Iris pigment epithelial cell (primary cell): ENCODE measurements at regions not wholly inside any gene's neighbourhood (a gene's known extent, or its start where the extent isn't known, plus 50 kb on each side); places are given as distances from the start of the nearest gene placed in this dataset.
"Not testable (repeated sequence)": the region's sequence is repeated elsewhere in the genome, so short reads cannot be mapped to it uniquely, and the experiment has no call there.

Experiments used
- DNase-seq: peaks from one replicate; pipeline ENCODE4 v3.0.0-alpha.2; 2011; ENCODE audit warnings: low read depth

GRCh38 chr15:31217566-31218270, 108.9 kb upstream of the KLF13 start:
- no peak for DNase-seq

DNA sequence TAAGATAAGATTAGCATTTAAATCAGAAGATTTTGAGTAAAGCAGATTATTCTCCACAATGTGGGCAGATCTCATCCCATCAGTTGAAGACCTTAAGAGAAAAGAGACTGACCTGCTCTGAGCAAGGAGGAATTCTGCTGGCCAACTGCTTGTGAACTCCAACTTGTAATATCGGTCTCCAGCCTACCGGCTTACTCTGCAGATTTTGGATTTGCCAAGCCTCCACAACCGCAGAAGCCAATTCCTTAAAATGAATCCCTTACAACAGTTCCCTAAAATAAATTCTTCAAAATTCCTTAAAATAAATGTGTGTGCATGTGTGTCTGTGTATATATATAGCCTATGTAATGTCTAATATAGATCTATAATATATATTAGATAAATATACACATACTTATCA, 107.4 kb upstream of the KLF13 start:
- no peak for DNase-seq

GRCh38 chr15:31221936-31222515, 104.6 kb upstream of the KLF13 start:
- no peak for DNase-seq

DNA sequence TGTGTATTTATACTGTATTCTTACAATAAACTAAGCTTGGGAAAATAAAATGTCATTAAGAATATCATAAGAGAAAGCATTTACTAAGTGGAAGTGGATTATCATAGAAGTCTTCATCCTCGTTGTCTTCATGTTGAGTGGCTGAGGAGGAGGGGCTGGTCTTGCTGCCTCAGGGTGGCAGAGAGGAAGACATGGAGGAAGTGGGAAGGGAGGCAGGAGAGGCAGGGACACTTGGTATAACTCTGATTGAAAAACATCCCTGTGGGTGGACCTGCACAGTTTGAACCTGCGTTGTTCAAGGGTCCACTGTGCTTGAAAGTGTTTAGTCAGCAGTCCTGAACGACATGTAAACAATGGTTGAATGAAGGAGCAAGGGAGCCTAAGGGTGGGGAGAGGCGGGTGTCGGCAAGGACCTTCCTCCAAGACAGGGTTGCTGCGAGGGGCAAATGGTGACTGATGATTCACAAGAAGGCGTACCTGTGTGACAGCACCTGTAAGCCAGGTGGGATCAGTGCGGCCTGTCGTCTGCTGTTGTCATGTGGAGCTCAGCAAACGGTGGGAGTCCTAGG, 103.8 kb upstream of the KLF13 start:
- DNase-seq = no peak

GRCh38 chr15:31223478-31224350, 102.9 kb upstream of the KLF13 start:
- no peak for DNase-seq

DNA sequence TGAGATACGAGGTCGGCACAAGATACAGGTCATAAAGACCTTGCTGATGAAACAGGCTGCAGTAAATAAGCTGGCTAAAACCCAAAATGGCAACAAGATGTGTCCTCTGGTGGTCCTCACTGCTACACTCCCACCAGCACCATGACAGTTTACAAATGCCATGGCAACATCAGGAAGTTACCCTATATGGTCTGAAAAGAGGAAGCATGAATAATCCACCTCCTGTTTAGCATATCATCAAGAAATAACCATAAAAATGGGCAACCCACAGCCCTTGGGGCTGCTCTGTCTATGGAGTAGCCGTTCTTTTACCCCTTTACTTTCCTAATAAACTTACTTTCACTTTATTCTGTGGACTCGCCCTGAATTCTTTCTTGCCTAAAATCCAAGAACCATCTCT, 102.0 kb upstream of the KLF13 start:
- not testable (repeated sequence) for DNase-seq

GRCh38 chr15:31225356-31225955, 101.2 kb upstream of the KLF13 start:
- no peak for DNase-seq

DNA sequence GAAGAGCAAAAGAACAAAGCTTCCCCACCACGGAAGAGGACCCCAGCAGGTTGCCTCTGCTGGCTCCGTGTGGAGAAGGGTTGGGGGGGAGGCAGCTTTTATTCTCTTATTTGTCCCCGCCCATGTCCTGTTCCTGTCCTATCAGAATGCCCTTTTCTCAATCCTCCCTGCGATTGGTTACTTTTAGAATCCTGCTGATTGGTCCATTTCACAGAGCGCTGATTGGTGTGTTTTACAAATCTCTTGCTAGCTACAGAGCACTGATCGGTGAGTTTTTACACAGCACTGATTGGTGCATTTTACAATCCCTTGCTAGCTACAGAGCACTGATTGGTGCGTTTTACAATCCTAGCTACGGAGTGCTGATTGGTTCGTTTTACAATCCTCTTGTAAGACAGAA, 100.6 kb upstream of the KLF13 start:
- DNase-seq = no peak

DNA sequence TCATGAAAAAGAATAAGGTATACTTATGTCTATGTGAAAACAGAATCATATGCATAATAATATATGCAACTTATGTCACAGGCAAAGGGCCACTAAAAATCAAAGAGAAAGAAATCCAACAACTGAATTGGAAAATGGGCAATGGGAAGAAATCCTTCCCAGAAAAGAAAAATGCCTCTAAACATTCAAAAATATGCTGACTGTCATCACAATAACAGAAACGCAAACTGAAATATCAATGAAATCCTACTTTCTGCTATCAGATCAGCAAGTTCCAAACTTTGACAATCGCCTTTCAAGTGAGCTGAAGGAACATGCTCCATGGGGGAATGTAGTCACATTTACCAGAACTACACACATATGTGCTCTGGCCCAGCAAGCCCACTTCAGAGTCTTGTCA, 99.4 kb upstream of the KLF13 start:
- DNase-seq = no peak

DNA sequence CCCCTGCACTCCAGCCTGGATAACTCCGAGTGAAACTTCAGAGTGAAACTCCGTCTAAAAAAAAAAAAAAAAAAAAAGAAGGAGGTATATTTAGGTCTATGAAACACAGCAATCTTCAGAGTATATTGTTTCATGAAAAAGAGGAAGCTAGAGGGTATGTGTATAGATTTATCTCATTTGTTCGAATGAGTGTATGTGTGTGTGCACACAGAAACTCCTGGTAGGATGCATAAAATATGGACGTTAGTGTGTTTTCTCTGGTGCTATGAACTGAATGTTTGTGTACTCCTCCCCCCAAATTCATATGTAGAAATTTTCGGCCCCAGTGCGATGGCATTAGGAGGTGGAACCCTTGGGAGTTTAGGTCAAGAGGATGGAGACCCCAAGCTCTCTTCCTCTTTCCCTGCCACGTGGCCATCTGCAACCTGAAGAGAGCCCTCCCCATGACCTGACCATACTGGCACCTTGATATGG, 98.6 kb upstream of the KLF13 start:
- DNase-seq = no peak

DNA sequence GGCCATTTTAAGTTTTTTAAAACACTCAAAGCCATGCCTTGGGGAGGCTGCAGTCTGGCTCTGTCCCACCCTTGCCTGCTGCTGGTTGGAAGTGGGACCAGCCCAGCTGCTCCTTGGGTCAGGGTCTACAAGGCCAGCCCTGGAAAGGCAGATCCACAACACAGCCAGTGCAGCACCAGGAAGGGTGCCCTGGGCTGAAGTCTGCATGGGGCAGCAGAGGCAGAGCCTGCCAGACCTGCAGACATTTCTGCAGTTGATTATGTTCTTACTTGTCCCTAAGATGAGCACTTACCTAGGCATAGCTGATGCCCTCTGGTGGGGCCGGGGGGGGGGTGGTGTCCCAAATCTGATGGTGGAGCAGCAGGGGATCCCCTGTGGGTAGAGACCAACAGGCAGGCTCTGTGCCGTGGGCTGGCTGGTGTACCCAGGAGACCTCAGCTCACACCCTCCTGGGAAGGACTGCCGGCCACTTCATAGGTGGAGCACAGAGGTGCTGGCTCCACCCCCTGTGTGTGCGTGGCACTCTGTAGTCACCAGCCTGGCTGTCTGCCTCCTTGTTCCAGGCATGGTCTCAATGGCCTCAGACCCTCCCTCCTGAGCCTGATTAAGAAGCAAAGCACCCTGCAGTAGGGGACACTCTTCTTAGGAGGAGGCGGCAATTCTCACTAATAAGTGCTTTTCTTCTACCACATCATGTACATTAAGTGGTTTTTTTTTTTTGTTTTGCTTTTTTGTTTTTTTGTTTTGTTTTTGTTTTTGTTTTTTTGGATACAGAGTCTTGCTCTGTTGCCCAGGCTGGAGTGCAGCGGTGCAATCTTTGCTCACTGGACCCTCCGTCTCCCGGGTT, 97.4 kb upstream of the KLF13 start:
- no peak for DNase-seq

DNA sequence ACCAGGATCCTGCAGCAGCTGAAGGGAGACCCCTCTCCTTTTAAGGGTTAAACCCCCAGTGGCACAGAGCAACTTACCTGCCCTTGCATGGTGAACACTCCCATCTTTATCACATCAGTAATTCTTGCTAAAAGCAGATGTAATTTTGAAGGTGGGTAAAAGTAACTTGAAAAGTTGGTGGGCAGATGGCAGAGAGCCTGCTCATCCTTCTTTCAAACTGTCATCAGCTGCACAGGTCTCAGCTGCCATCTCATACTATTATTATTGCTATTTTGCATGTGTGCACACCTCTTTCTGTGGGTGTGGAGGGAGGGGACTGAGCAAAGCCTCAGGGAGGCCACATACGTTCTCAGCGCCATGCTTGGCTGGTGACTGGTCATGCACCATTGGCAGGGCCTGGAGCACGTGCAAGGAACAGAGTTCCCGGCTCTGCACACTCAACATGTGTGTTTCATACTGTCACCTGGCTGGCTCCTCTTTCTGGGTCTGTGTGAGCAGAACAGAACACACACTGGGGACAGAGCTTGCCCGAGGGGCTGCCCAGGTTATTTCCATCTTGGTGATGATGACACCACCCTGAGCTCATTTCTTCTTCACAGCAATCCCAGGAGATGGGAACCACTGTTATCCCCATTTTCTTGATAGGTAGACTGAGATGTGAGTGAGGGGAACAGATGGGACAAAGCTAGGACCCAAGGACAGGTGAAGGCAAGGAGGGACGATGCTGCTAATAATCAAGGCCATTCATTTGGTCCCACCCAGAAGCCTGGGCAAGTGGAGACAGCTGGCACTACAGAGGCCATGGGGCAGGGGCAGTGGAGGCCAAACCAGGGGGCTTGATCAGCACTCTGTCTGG, 95.8 kb upstream of the KLF13 start:
- DNase-seq = no peak

DNA sequence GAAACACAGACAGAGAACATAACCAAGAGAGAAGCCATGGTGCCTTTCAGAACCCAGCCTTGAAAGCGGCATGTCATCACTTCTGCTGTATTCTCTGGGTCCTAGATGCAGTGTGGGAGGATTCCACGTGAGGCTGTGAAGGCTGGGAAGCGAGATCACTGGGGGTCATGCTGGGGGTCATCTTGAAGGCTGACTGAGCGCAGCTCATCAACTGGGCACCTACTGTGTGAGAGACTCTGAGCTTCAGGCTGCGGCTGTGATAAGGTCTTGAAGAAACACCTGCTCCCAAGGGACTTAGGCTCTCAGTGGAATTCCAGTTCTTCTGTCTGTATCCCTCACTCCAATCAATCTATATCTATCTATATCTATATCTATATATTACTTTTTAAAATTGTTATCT, 91.8 kb upstream of the KLF13 start:
- DNase-seq = no peak

DNA sequence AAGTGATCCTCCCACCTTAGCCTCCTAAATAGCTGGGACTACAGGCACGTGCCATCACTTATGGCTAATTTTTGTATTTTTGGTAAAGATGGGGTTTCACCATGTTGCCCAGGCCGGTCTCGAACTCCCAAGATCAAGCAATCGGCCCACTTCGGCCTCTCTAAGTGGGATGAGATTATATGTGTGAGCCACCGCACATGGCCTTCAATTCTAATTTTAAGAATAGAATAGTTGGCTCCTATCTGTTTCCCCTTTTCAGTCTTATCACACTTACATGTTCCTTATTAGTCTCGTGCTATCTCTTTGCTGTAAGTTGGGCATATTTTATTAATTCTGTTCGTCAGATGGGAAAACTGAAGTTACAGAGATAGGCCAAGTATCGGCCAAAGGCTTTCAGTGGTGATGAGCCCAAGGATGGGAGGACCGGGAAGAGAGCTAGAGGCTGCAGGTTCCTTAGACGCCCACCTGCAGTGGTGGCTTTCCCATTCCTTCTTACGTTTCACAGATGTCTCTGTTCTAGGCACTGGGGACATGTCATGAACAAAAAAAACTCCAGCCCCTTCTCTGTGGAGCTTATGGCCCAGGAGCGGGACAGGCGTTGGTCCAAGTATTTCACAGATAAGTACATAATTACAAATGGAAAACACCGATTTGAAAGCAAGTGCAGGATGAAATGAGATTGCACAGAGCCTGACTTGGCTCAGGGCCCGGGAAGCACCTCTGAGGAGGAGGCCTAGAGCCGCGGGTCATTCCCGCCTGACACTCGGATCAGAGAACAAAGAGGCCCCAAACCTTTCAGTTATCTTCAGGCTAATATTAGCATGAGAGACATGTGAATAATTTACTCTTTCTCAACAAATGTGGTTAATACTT, 91.1 kb upstream of the KLF13 start:
- DNase-seq = peak; percentile 48

DNA sequence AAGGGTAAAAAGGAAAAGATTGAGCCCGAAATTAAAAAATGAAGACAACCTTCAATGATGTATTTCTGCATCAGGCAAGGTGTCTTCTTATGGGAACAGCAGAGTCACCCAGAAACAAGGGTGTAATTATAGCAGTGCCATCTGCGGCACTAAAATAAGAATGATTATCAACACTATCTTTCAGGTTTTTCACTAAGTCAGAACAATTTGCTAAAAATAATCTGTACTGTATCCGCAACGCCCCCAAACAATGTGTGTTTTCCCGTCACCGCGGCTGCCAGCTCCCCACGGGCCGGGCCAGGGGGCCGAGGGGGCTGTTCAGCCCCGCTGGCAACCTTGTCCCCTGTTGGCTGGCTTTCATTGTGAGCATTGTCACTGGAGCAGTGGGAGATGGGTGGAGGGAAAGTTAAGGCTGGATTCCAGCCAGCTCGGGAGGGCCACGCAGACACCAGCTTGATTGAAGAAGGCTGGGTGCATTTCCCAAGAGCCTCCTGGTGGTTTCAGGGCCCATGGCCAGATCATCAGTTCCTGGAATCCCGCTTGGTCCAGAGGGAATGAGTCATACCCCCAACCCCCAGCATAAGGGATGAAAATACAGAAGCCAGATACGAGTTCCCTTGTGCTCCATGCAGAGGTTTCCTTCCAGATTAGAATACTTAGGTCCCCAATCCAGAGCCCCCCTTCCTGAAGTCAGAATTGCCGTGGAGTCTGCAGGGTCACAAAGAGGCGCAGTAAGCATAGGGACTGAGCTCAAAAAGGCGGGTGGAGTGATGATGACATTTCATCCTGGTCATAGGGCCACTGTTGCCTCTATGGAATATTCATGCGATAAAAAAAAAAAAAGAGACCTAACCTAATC, 90.2 kb upstream of the KLF13 start:
- peak; percentile 93 for DNase-seq

DNA sequence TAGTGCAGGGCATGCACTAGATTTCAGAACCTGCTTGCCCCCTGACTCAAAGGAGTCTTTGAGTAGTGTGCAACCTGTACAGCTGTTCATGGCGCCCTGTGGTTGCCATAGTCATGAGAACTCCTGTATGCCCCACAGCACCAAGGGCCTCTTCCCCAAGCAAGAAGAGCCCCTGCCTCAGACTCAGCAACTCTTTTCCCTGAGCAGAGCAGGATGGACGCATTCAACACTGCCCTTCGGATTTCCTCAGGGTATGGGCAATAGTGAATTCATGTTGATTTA, 89.7 kb upstream of the KLF13 start:
- no peak for DNase-seq

GRCh38 chr15:31238906-31239305, 87.7 kb upstream of the KLF13 start:
- DNase-seq = no peak

- no peak for DNase-seq
Measured at GRCh38 chr15:31239409-31239808, 87.2 kb upstream of the KLF13 start.
